ENCODE measurements at regions not wholly inside any gene's neighbourhood (a gene's known extent, or its start where the extent isn't known, plus 50 kb on each side); places are given as distances from the start of the nearest gene placed in this dataset.

DNA sequence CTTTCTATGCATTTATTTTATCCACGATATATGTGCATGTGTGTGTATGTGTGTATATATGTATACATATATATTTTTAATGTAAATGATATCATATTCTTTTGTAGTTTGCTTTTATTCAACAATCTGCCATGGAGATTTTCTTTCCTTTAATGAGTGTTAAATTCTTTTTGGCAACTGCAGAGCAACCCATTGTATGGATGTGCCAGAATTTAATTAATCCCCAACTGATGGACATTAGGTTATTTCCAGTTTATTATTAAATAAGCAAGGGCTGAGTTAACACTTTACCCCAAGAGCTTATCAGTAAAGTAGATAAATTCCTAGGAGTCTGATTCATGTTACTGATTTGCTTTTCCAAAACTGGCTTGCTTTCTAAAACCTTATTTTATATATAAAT, 58.9 kb upstream of the CD28 start:
- DNase-seq = no peak
- Histone ChIP-seq H3K36me3 (ENCODE audit: control insufficient read depth, insufficient read depth, low read length) (no peaks in the 10 kb centered on the region), H3K9me3 (ENCODE audit: control insufficient read depth, low read length) (no peaks in the 10 kb centered on the region), H3K27me3 (ENCODE audit: control insufficient read depth, insufficient read depth, low read length, poor library complexity, severe bottlenecking) (no peaks in the 10 kb centered on the region), H3K4me1 (ENCODE audit: control insufficient read depth, insufficient read depth, low read length) (no peaks in the 10 kb centered on the region), H3K4me3 (ENCODE audit: low read length) (no peak overlapping the region), H3K27ac (ENCODE audit: low read depth, low read length) (no peak overlapping the region), H3K9ac (ENCODE audit: extremely low read depth, low read length, poor library complexity, severe bottlenecking) (no peak overlapping the region)
- TF ChIP-seq, protein P1, sequence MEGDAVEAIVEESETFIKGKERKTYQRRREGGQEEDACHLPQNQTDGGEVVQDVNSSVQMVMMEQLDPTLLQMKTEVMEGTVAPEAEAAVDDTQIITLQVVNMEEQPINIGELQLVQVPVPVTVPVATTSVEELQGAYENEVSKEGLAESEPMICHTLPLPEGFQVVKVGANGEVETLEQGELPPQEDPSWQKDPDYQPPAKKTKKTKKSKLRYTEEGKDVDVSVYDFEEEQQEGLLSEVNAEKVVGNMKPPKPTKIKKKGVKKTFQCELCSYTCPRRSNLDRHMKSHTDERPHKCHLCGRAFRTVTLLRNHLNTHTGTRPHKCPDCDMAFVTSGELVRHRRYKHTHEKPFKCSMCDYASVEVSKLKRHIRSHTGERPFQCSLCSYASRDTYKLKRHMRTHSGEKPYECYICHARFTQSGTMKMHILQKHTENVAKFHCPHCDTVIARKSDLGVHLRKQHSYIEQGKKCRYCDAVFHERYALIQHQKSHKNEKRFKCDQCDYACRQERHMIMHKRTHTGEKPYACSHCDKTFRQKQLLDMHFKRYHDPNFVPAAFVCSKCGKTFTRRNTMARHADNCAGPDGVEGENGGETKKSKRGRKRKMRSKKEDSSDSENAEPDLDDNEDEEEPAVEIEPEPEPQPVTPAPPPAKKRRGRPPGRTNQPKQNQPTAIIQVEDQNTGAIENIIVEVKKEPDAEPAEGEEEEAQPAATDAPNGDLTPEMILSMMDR (conservative IDR thresholded peaks at IDR 0.05) = no peak
- Mint-ChIP-seq H3K27ac (no peak overlapping the region), H3K4me1 (peaks cover 14% of the 10 kb centered on the region), H3K9me3 (peaks cover 8% of the 10 kb centered on the region), H3K36me3 (ENCODE audit: low read depth) (no peaks in the 10 kb centered on the region), H3K4me3 (no peak overlapping the region), H3K27me3 (ENCODE audit: insufficient read depth) (no peaks in the 10 kb centered on the region)
- WGBS, 2 experiments (ENCODE audit: insufficient coverage in 1 of 2, insufficient read length in 1 of 2) = no CpG with 5 or more reads among the region's 1 CpG

DNA sequence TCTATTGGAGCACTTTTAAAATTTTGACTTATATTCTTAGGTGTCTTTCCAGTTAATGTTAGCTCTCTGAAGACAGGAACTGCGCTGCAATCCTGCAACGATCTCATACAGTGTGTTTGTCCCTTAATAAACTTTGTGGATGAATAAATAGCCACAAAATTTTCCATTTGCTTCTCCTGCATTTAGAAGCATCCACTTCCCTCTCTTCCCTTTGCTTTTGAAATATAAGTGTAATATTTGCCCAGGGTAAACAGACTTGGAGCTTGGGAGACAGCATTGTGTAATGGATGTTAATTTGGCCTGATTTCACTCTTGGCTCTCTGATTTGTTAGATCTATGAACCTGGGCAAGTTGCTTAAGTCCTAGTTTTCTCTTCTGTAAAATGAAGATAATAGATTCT, 58.2 kb upstream of the CD28 start:
- no peaks in the 10 kb centered on the region for H3K36me3 ChIP-seq (ENCODE audit: control insufficient read depth, insufficient read depth, low read length)
- H3K4me1 ChIP-seq (ENCODE audit: control insufficient read depth, insufficient read depth, low read length) = no peaks in the 10 kb centered on the region
- no peaks in the 10 kb centered on the region for H3K9me3 ChIP-seq (ENCODE audit: control insufficient read depth, low read length)
- H3K27me3 ChIP-seq (ENCODE audit: control insufficient read depth, insufficient read depth, low read length, poor library complexity, severe bottlenecking) = no peaks in the 10 kb centered on the region
- 92 to 100% methylated on average over 2 of the region's 2 CpGs for WGBS, 2 experiments (ENCODE audit: insufficient coverage in 1 of 2, insufficient read length in 1 of 2)
- no peak overlapping the region for H3K27ac ChIP-seq (ENCODE audit: low read depth, low read length)
- no peak overlapping the region for H3K9ac ChIP-seq (ENCODE audit: extremely low read depth, low read length, poor library complexity, severe bottlenecking)
- Mint-ChIP-seq H3K27ac (no peak overlapping the region), H3K27me3 (ENCODE audit: insufficient read depth) (no peaks in the 10 kb centered on the region), H3K9me3 (peaks cover 8% of the 10 kb centered on the region), H3K36me3 (ENCODE audit: low read depth) (no peaks in the 10 kb centered on the region), H3K4me1 (peaks cover 14% of the 10 kb centered on the region), H3K4me3 (no peak overlapping the region)
- TF ChIP-seq, protein P1 (conservative IDR thresholded peaks at IDR 0.05) = no peak
- no peak for DNase-seq
- H3K4me3 ChIP-seq (ENCODE audit: low read length) = no peak overlapping the region

DNA sequence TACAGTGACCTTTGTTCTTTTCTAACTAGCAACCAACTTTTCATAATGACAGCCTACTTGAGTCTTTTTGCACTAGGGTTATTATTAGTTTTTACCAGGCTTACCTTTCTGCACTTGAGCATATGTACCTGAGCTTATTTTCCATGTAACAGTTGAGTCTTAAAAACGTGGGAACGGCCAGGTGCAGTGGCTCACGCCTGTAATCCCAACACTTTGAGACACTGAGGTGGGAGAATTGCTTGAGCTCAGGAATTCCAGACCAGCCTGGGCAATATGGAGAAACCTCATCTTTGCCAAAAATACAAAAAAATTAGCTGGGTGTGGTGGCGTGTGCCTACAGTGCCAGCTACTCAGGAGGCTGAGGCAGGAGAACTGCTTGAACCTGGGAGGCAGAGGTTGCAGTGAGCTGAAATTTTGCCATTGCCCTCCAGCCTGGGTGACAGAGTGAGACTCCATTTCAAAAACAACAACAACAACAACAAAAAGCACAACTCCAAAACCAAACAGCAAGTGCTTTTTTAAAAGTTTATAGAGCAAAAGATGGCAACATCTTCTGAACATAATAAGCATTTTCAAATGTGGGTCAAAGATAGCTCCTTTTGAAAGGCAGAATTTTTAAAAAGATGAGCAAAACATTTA, 57.1 kb upstream of the CD28 start:
- H3K27me3 Mint-ChIP-seq (ENCODE audit: insufficient read depth) = no peaks in the 10 kb centered on the region
- peaks cover 14% of the 10 kb centered on the region for H3K4me1 Mint-ChIP-seq
- no peaks in the 10 kb centered on the region for H3K36me3 Mint-ChIP-seq (ENCODE audit: low read depth)
- H3K27ac ChIP-seq (ENCODE audit: low read depth, low read length) = no peak overlapping the region
- TF ChIP-seq, protein P1 (conservative IDR thresholded peaks at IDR 0.05) = no peak
- no peaks in the 10 kb centered on the region for H3K27me3 ChIP-seq (ENCODE audit: control insufficient read depth, insufficient read depth, low read length, poor library complexity, severe bottlenecking)
- no peaks in the 10 kb centered on the region for H3K9me3 ChIP-seq (ENCODE audit: control insufficient read depth, low read length)
- H3K9me3 Mint-ChIP-seq = peaks cover 6% of the 10 kb centered on the region
- WGBS, 2 experiments (ENCODE audit: insufficient coverage in 1 of 2, insufficient read length in 1 of 2) = 88 to 89% methylated on average over 4 of the region's 4 CpGs
- no peak overlapping the region for H3K4me3 ChIP-seq (ENCODE audit: low read length)
- no peaks in the 10 kb centered on the region for H3K36me3 ChIP-seq (ENCODE audit: control insufficient read depth, insufficient read depth, low read length)
- H3K4me1 ChIP-seq (ENCODE audit: control insufficient read depth, insufficient read depth, low read length) = no peaks in the 10 kb centered on the region
- no peak overlapping the region for H3K4me3 Mint-ChIP-seq
- no peak overlapping the region for H3K27ac Mint-ChIP-seq
- no peak overlapping the region for H3K9ac ChIP-seq (ENCODE audit: extremely low read depth, low read length, poor library complexity, severe bottlenecking)
- DNase-seq = no peak
